Kidney epithelial cell (primary cell): ENCODE measurements at regions not wholly inside any gene's neighbourhood (a gene's known extent, or its start where the extent isn't known, plus 50 kb on each side); places are given as distances from the start of the nearest gene placed in this dataset.
"Not testable (repeated sequence)": the region's sequence is repeated elsewhere in the genome, so short reads cannot be mapped to it uniquely, and the experiment has no call there.

Source experiments
- DNase-seq: peaks from one replicate; pipeline ENCODE4 v3.0.0-alpha.2; 2010; ENCODE audit warnings: low read depth
- H3K27me3 ChIP-seq: 2 replicates; pipeline ENCODE4 v1.6.0; 2011; ENCODE audit warnings: low read length; ENCODE audit not compliant: control insufficient read depth, insufficient read depth
- H3K36me3 ChIP-seq: 2 replicates; pipeline ENCODE4 v1.5.1; 2011; ENCODE audit warnings: low read length; ENCODE audit not compliant: control insufficient read depth, insufficient read depth
- H3K4me3 ChIP-seq: 2 replicates; pipeline ENCODE4 v1.5.1; 2011; ENCODE audit warnings: low read depth, mild to moderate bottlenecking, control low read depth, low read length
- TF ChIP-seq, protein P1 (sequence below): IDR thresholded peaks from 2 replicates; pipeline ENCODE4 v1.5.1; 2011; ENCODE audit warnings: mild to moderate bottlenecking, moderate library complexity, low read length, control low read depth, inconsistent platforms; ENCODE audit not compliant: insufficient read depth, poor library complexity, severe bottlenecking

DNA sequence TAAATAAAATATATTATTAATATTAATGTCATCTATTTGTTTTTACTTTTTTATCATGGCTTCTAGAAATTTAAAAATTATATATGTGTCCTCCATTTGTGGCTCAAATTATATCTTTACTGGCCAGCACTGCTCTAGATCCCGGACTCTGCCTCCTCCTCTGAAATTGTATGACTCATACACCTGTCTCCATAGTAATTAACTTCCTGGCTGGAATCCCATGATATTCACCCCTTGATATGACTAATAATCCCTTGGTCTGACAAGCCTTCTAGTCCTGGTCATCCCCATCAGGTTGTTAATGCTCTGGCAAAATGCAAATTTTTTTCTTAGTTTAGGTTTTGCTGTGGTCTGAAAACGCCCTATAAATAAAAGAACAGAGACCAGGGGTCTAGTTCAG, 116.2 kb downstream of the BMP4 start:
- DNase-seq: peak; percentile 49
- no peaks in the 10 kb centered on the region for H3K36me3 ChIP-seq
- TF ChIP-seq, protein P1, sequence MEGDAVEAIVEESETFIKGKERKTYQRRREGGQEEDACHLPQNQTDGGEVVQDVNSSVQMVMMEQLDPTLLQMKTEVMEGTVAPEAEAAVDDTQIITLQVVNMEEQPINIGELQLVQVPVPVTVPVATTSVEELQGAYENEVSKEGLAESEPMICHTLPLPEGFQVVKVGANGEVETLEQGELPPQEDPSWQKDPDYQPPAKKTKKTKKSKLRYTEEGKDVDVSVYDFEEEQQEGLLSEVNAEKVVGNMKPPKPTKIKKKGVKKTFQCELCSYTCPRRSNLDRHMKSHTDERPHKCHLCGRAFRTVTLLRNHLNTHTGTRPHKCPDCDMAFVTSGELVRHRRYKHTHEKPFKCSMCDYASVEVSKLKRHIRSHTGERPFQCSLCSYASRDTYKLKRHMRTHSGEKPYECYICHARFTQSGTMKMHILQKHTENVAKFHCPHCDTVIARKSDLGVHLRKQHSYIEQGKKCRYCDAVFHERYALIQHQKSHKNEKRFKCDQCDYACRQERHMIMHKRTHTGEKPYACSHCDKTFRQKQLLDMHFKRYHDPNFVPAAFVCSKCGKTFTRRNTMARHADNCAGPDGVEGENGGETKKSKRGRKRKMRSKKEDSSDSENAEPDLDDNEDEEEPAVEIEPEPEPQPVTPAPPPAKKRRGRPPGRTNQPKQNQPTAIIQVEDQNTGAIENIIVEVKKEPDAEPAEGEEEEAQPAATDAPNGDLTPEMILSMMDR: no peak
- no peaks in the 10 kb centered on the region for H3K27me3 ChIP-seq
- no peak overlapping the region for H3K4me3 ChIP-seq

DNA sequence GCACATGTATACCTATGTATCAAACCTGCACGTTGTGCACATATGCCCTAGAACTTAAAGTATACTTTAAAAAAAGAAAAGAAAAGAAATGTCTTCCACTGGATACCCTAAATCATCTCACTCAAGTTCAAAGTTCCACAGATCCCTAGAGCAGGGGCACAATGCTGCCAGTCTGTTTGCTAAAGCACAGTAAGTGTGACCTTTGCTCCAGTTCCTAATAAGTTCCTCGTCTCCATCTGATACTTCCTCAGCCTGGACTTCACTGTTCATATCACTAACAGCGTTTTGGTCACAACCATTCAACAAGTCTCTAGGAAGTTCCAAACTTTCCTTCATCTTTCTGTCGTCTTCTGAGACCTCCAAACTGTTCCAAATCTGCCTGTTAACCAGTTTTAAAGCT, 118.3 kb downstream of the BMP4 start:
- no peaks in the 10 kb centered on the region for H3K27me3 ChIP-seq
- no peak for DNase-seq
- H3K36me3 ChIP-seq: no peaks in the 10 kb centered on the region
- TF ChIP-seq, protein P1: no peak
- H3K4me3 ChIP-seq: no peak overlapping the region

DNA sequence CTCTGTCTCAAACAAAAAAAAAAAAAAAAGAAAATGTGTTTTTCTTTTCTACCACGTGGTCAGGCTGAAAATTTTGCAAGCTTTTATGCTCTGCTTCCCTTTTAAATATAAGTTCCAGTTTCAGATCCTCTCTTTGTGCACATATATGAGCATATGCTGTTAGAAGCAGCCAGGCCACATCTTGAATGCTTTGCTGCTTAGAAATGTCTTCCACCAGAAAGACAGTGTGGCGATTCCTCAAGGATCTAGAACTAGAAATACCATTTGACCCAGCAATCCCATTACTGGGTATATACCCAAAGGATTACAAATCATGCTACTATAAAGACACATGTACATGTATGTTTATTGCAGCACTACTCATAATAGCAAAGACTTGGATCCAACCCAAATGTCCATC, 119.0 kb downstream of the BMP4 start:
- H3K36me3 ChIP-seq, H3K4me3 ChIP-seq, DNase-seq, H3K27me3 ChIP-seq: not testable (repeated sequence)

DNA sequence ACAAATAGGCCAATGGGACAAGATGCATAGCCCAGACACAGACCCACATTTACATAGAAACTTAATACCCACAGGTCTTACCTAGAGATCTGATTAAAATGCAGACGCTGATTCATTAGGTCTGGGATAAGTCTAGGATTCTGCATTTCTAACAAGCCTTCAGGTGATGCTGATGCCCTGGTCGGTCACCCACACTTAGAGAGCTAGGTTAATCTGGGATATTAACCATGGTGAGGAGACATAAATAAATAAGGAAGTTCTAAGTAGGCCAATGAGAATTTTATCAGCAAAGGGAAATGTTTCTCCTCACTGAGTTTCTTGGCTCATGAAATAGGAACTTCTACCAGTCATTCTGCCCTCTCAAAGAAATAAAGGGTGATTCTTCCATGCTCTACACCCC, 120.1 kb downstream of the BMP4 start:
- Histone ChIP-seq H3K36me3 (no peaks in the 10 kb centered on the region), H3K27me3 (no peaks in the 10 kb centered on the region), H3K4me3 (no peak overlapping the region)
- TF ChIP-seq, protein P1: no peak
- DNase-seq: no peak

DNA sequence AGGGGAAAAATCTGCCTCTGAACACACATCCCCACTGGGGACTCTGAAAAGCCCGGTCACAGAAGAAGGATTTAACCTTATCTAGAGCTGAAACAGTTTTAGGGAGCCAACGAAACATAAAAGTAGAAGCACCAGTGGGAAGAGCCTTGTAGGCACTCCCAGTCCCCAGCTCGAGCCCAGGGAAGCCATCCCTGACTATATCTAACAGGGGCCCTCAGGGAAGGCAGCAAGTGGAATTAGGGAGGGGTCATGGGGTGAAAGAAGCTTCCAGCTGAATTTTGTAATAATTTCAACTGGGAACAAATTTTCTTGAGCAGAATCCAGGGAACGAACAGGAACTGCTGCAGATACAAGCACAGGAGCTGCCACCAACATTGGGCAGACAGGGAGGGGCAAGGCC, 127.8 kb downstream of the BMP4 start:
- TF ChIP-seq, protein P1: no peak
- Histone ChIP-seq H3K36me3 (no peaks in the 10 kb centered on the region), H3K27me3 (no peaks in the 10 kb centered on the region), H3K4me3 (no peak overlapping the region)
- DNase-seq: no peak

DNA sequence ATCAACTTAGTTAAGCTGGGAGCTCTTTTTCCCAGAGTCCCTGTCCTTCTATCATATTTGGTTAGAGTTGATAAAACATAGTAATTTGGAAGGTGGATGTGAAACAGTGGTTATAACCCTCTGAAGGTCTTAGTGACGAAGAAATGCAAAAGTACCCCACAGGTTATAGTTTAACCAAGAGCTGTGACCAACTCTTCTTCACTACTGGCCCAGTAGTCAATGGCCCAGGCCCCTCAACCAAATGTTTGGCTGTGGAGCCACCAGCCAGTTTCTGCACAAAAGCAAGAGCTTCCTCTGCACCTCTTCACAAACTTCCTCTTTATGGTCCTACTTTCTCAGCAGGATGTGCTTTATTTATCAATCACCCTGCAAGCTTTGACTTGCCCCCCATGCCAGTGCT, 132.6 kb downstream of the BMP4 start:
- no peaks in the 10 kb centered on the region for H3K27me3 ChIP-seq
- DNase-seq: no peak
- TF ChIP-seq, protein P1: no peak
- H3K36me3 ChIP-seq: no peaks in the 10 kb centered on the region
- no peak overlapping the region for H3K4me3 ChIP-seq
